Activated CD4-positive, alpha-beta T cell treated with anti-CD3 and anti-CD28 coated beads, Interleukin-2, amount 50 U/mL, for 16 hours (primary cell): ENCODE measurements at regions not wholly inside any gene's neighbourhood (a gene's known extent, or its start where the extent isn't known, plus 50 kb on each side); places are given as distances from the start of the nearest gene placed in this dataset.
"Not testable (repeated sequence)": the region's sequence is repeated elsewhere in the genome, so short reads cannot be mapped to it uniquely, and the experiment has no call there.

Experiments used
- DNase-seq: peaks from one replicate; pipeline ENCODE4 v3.0.0-alpha.2; 2020

DNA sequence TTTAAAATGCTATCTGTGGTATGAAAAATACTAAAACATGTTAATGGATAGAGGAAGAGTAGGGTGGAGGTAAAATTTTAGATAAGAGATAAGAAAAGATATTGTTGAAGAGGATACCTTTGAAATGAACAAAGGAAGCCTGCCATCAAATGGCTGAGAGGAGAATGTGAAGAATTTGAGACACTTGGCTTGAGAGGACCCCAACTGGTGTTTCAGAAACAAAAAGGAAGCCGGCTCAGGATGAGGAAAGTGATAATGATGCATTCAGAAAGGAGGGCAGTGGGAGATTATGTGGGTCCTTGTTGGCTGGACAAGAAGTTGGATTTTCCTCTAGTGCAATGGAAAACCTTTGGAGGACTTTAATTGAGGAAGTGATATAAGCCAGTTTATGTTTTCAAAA, 264.4 kb downstream of the DUSP6 start:
- no peak for DNase-seq

DNA sequence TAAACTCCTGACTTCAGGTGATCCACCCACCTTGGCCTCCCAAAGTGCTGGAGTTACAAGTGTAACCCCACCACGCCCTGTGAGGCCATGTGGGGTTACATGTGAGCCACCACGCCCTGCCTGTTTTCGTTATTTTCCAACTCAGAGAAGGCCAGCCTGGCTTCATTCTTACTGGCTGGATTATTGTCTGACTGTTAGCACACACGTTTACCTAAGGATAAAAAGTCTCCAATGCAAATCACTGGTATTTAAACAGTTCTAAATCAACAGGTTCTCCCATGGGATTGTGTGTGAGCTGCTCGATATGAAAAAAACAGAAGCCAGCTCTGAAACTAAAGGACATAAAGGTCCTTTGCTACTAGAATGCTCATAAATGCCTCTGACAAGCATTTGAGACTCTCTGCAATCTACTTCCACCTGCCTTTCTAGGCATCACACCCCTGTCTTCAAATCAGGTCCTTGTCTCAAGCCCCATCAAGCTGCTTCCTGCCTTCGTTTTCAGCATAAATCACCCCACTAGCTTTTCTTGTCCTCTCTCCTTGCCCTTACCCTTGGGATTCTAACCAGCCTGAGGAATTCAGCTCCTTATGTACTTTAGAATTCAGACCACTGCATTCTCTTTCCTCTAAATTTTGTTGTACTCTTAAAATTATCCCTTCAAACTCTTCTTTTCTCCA, 265.0 kb downstream of the DUSP6 start:
- DNase-seq, result no peak

- no peak for DNase-seq
These were observed 266.9 kb downstream of the DUSP6 start for GRCh38 chr12:89085421-89085820.

- no peak for DNase-seq
These were observed 267.6 kb downstream of the DUSP6 start for GRCh38 chr12:89084751-89085150.

DNA sequence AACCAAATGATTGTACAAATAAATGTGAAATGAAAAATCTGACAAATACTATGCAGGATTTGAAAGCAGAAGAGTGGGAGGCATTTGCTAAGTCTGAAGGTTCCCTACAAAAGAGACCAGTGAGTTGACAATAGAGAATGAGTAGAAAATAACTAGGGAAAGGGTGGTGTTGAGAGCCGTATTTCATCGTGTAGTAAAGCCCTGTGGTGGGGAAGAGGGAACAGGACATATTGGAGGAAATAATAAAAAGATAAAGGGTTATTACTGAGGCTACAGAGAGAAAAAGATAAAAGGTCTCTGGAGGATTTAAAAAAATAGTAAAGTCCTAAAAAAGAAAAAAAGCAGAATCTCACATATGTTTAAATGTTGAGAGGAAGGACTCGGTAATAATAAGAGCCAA, 268.8 kb downstream of the DUSP6 start:
- no peak for DNase-seq

GRCh38 chr12:89082370-89082753, 269.9 kb downstream of the DUSP6 start:
- DNase-seq, result no peak

DNA sequence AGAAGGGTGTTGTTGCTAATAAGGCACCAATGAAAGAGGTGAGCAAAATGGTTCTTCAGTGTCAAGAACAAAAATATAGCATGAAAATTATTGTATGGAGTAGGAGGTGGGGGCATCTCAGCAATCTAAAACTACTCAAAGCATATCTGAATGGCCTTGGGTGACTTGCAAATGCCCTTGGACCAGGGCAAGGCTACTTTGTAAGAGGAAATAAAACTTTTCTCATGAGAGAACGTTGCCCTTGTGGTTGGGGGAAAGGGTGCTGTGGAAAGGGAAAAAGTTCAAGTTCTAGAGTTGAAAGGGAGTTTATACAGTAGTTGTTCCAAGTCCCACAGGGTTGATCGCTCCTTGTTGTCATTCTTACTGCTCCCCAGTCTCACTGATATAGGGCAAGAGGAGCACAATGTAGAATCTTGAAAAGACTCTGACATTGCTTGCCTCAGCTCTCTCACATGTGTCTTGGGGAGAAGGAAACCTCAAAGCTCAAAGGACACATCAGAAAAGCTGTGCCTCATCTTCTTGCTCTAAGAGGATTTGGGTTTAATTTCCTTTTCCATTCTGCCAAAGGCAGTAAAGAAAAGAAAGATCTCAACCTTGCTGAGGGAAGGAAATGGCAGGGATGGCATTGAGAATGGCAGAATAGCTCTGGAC, 270.5 kb downstream of the DUSP6 start:
- DNase-seq, result no peak

DNA sequence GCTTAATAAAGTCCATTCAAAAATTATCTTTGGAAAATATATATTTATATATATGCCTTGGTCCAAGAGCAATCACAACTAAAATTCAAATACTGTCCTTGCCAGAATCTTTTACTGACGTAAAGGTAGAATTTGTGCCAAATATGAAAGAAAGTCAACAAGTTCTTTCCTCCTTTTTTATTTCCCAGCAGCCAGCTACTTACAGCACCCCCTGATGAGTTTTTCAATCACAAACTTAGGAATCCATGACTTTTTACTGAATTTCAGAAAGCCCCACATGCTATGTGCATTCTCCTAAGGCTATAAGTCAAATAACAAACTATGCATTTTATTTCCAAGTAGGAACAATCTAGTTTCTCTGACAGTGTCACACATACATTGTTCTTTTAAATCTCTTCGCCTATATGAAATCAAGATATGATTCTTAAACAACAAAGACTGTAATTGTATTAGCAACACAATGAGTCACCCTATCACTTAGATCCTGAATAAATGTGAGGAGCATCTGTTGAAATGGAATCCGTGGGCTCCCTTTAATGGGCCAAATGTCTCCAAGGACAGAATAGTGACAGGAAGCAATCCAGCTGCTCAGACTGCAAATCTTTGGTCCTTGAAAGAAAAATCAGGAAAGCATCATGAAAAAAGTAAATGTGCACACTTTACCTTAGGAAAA, 271.4 kb downstream of the DUSP6 start:
- DNase-seq, result no peak

DNA sequence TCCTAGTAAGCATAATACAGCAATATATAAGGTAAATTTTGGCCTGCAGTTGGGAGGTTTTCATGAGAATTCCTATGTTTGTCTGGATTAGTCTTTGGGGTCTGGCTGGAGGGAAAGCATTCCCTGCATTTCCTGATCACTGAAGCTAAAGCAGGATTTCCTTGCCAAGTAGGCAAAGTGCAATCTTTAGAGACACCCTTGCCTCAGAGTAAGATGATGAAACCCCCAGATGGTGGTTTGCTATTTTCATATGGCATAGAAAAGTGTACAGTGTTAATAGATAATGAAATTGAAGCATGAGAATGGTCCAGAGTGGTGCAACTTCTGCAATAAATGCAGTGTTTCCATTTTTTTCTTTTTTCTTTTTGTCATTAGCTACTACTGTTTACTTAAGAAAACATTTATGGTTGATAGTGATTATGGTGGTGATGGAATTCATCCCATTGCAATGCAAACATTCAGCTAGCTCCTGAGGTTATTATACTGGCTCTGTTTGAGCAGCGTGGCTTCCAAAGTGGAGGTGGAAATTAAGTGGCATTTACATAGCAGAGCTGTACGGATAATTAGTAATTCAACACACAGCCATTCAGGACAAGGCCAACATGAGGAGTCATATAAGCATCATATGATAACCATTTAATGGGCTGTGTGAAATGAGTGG, 276.3 kb downstream of the DUSP6 start:
- no peak for DNase-seq

DNA sequence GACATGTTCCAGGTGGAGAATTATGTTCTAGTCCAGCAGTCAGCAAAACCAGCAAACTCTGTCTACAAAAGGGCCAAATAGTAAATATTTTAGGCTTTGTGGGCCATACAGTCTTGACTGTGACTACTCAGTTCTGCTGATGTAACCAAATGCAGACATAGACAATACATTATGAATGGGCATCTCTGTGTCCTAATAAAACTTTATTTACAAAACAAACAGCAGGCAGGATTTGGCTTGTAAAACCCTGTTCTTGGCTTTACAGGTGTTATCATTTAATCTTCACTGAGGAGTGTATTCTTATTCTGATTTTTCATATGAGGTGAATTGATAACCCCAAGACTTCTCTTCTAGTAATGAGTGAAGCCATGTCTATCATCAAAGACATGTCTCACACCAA, 278.6 kb downstream of the DUSP6 start:
- no peak for DNase-seq

GRCh38 chr12:89073027-89073398, 279.3 kb downstream of the DUSP6 start:
- peak; percentile 59 for DNase-seq

- DNase-seq, result peak; percentile 58
These were observed 279.8 kb downstream of the DUSP6 start for GRCh38 chr12:89072294-89073026.

DNA sequence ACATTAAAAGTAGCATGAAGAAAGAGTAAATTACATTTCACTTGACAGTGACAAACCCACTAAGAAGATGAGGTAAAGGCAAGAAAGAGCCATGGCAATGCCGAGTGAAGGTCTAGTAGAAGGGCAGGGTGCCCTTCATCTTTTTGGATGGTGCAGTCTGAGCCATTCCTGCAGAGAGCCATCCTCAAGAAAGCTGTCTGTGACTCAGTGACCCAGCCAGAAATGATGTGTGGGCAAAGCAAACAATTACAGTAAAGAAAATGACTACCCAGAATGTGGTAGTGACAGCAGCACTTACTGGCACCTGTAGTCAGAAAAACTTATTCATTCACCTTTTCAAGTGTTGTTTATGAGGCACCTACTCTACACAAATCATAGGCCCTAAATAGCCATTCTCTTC, 281.7 kb downstream of the DUSP6 start:
- peak; percentile 23 for DNase-seq

DNA sequence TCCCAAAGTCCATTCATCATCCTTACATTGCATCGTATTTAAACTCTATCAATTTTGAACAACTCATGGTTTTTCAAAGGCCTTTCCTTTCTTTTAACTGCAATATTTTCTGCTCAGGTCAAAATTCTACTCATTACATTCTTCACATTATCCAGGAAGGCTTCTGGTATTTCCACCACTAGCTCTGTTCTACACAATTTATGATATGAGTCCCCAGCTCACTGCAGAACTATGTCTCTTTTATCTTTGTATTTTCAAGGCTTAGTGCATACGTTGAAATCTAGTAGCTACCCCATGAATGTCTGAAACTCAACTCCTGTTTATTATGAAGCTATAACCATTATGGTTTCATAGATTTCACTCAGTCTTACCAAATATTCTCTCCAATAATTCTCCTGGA, 282.9 kb downstream of the DUSP6 start:
- DNase-seq, result no peak

- no peak for DNase-seq
These were observed 284.7 kb downstream of the DUSP6 start for GRCh38 chr12:89067421-89068187.

DNA sequence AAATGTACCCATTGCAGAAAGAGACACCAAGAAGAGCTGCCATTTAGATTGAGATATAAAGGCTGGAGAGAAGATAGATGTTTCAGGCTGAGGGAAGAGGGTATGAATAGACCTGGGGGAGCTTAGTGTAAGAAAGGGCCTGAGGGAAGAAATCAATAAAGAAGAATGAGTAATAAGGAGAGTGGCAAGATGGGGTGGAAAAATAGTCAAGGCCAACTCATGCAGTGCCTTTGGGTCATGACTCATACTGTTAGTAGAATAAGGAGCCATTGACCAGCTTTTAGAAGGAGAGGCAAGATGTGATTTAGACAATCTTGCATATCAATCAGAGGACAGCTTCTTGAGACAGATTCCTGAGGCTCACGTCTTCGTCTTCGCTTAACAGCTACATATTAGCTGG, 287.5 kb downstream of the DUSP6 start:
- DNase-seq, result peak; percentile 66

DNA sequence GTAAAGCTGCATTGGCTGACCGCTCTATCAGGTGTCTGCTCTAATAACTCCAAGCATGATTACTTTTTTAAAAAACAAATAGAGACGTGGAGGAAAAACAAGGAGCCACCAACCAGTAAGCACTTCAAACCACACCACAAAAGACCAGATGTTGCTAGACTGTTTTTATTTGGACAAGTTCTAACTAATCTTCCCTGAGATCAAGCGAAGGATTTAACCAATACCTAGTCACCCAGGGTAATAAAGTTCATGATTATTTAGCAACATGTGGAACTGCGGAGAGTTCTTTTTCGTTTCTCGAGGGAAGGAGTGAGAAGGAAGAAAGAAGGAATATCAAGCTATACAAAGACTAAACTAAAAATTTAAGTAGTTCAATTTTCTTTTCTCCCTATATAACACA, 288.1 kb downstream of the DUSP6 start:
- no peak for DNase-seq

GRCh38 chr12:89062996-89063395, 289.3 kb downstream of the DUSP6 start:
- DNase-seq, result no peak

DNA sequence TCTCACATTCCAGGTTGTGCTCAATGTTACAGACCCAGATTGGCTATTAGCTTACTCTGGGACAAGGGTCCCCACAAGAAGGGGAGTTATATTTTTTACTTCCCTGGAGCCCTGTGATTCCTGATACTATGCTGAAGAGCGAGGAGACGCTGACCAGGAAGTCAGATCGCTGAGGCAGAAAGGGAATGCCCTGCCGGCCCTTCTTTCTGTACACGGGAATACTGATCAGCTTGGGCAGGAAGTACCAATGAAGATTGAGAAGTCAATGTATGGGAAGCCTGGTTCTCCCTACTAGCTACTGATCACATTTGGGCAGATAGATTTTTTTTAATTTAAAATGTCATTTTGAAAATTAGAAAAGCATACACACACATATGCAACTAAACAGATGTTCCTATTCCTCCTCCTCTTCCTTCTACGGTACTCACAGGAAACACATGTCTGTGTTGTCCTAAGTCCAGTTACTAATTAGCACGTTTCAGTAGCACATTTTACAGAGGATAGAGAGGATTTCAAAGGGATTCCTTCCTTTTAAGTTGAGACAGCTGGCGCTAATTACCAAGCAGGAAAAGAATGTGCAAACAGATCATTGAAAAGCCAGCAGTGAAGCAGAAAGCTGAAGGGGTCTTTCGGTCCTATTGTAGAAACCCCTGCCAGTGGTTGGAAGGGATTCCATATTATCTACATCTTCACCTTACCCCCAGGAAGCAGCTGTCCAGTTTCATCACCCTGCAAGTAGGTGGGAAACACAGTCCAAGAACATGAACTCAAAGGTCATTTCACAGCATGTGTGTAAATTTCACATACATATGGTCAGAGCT, 292.4 kb downstream of the DUSP6 start:
- DNase-seq, result no peak

GRCh38 chr12:89059056-89059455, 293.2 kb downstream of the DUSP6 start:
- DNase-seq, result no peak

DNA sequence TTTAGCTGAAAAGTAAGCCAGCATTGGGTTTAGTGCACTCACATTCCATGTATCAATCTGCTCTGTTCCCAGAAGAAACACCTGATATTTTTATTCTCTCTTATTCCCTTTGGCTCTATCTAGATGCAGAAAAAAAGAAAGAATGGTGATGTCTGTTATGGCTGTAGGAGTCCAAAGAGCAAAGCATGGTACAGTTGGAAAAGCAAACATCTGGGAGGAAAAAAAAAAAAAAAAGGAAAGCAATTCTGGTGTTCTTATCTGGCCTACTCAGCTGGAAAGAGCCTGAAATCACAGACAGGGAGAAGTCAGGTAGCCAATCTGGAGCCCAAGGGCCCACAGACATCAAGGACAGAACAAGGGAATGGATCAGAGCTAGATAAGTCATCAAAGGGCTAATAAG, 293.9 kb downstream of the DUSP6 start:
- DNase-seq, result no peak

GRCh38 chr12:89053817-89054216, 298.5 kb downstream of the DUSP6 start:
- DNase-seq, result not testable (repeated sequence)
